ENCODE measurements at regions not wholly inside any gene's neighbourhood (a gene's known extent, or its start where the extent isn't known, plus 50 kb on each side); places are given as distances from the start of the nearest gene placed in this dataset.
"Not testable (repeated sequence)": the region's sequence is repeated elsewhere in the genome, so short reads cannot be mapped to it uniquely, and the experiment has no call there.

- intact Hi-C loops (cut with micrococcal nuclease), result no loop called here
Measured at GRCh38 chr5:14054965-14055963, 87.9 kb upstream of the TRIO start.

- intact Hi-C loops (cut with micrococcal nuclease), result no loop called here
Measured at GRCh38 chr5:14054111-14054854, 88.9 kb upstream of the TRIO start.

GRCh38 chr5:14050821-14051220, 92.3 kb upstream of the TRIO start:
- intact Hi-C loops (cut with micrococcal nuclease), result no loop called here

DNA sequence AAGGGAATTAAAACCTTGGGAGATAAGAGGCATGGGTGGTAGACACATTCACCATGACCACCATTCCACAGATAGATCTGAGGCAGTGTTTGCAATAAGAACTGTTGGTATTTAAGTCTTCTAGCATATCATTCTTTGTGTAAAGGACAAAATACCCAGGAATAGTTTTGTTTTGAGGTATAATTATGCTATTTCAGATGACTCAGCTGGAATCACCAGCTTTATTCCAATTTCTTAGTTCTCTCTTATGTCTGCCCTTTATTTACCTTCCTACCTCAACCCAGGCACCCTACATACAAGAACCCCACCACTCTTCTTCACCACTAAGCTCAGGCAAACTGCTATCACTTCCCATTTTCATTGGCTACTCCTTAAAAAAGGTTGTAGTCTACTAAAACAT, 94.7 kb upstream of the TRIO start:
- intact Hi-C loops (cut with micrococcal nuclease), result no loop called here

DNA sequence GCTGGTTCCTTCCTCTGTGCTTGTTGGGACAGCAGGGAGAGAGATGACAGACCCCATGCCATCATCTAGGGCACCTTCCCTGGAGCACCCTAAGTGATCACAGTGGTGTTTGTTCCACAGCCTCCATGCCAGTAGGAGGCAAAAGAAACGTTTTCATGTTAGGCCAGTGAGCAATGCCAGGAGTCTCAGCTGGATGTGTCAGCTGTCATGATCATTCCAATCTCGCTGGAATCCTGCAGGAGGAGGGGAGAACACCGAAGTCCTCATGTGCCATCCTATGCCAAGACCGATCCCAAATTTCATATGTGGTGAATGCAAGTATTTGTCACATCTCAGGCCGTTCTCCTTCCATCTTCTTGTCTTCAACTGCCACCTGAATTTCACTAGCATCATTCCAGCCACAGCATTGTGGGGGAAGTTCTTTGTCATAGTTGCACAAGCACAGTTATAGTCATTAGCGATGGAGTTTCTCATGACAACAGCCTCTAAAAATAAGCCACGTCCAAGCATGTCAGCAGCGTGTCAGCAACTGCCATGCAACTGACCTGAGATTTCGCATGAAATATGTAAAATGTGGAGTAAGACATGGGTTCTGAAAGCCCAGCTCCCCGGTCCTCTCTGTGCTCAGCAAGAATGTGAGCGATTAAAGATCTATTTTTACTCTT, 97.2 kb upstream of the DNAH5 start:
- intact Hi-C loops (cut with micrococcal nuclease), result no loop called here

DNA sequence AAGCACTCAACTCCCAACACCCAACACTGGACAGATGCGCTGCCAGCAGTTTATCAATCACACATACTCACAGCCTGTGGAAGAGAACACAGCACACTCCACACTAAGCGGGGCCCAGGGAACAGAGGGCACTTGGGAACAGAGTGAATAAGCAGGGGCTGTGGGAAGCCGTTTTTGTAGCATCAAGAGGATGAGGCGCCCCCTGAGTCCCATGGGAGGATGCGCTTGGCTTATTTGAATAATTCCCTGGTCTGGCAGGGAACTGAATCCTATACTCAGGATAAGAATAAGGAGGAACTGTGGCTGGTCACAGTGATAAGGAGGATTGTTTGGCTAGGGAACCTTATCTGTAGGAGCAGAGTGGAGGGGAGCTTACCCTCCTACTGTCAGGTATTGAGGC, 96.1 kb upstream of the DNAH5 start:
- intact Hi-C loops (cut with micrococcal nuclease), result no loop called here

DNA sequence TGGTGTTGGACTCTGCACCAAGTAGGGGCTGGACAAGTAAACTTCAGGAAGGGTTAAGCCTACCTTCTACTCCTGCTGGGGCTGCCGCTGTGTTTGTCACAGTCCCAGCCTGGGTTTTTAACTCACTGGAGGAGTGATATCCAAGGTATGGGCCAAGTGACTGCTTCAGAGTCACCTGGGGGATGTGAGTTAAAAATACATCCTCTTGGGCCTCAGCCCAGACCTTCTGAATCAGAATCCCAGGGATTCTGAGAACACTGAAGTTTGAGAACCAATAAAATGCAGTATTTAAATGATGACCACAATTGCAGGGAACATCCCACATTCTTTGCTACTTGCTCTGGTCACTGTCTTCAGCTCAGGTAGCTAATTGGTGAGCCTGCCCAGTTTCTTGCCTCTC, 95.1 kb upstream of the DNAH5 start:
- intact Hi-C loops (cut with micrococcal nuclease), result no loop called here

- intact Hi-C loops (cut with micrococcal nuclease), result no loop called here
Measured at GRCh38 chr5:14039063-14039462, 94.6 kb upstream of the DNAH5 start.

GRCh38 chr5:14038341-14038959, 94.0 kb upstream of the DNAH5 start:
- intact Hi-C loops (cut with micrococcal nuclease), result no loop called here

DNA sequence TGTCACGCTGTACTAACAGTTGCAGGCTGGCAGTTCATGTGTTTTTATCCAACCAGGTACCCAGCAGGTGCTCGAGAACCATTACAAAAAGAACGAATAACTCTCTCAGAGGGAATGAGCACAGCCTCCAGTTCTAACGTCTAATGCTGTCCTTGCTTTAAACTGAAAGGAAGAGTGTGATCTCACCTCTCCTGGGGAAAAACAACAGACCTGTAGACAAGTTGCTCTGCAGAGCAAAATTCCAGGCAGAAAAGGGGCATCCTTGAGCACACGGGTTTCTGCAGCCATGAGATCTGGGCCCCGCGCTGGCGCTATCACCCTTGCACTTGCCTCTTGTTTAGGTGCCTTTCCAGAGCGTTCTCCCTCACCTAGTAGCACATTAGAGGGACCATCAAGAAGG, 92.5 kb upstream of the DNAH5 start:
- intact Hi-C loops (cut with micrococcal nuclease), result no loop called here

GRCh38 chr5:14036514-14036913, 92.0 kb upstream of the DNAH5 start:
- intact Hi-C loops (cut with micrococcal nuclease), result no loop called here

GRCh38 chr5:14035859-14036503, 91.5 kb upstream of the DNAH5 start:
- intact Hi-C loops (cut with micrococcal nuclease), result no loop called here

- intact Hi-C loops (cut with micrococcal nuclease), result no loop called here
Measured at GRCh38 chr5:14034963-14035362, 90.5 kb upstream of the DNAH5 start.

DNA sequence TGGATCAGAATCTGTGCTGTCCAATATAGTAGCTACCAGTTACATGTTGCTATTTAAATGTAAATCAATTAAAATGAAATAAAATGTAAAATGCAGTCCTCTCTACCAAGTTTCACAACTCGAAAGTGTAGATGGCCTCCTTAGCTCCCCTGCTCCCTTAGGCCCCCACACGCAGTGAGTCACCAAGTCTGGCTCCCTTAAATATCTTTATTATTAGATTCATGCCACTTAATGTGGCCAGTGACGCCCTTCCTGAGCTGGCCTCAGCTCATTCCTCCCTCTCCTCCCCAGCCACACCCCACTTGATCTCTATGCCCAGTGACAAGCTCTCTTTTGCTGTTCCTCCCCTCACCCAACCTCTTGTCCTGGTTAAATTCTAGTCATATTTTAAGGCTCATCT, 88.4 kb upstream of the DNAH5 start:
- intact Hi-C loops (cut with micrococcal nuclease), result no loop called here

DNA sequence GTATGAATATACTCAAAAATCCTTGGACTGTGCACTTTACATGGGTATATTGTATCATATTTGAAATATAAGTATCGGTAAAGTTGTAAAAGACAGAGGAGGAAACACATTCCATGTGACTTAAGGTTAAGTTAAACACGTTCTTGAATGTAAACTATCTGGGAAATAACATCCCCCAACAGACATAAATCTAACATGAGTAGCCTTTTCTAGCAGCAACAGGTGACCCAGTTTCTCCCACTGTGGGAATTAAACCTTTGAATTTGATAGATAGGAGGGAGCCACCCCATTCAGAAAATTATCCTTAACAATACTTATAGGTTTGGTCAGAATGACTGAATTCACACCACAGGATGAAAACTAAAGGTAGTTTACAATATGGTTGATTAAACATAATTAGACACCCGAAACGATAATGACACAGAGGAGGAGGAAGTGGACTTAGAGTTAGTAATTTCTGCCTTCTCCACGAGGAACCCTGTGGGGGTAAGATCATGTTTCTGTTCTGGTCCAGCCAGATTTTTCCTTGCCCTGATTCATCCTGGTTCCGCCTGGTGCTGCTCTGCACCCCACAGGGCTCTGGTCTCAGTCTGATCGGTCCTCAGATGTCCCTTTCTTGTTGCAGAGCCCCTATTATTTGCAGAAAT, 84.6 kb upstream of the DNAH5 start:
- intact Hi-C loops (cut with micrococcal nuclease), result no loop called here

GRCh38 chr5:14028188-14028587, 83.7 kb upstream of the DNAH5 start:
- intact Hi-C loops (cut with micrococcal nuclease), result no loop called here

GRCh38 chr5:14025569-14026286, 81.2 kb upstream of the DNAH5 start:
- intact Hi-C loops (cut with micrococcal nuclease), result no loop called here

DNA sequence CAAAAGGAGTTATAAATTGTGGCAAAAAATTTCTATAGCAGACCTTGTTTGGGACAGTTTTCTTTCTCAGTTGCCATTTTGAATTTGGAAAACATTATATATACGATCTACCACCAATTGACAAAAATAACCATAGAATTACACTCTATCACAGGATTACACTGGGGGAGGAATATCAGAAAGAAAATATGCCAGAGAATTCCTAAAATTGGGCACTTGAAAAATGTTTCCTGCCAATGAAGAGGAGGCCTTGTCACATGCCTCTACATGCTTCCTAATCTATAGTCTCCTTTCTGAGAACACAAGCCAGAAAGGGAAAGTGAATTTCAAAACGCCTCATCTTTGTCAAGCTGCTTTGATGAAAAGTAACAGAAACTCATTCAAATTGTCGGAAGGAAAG, 78.5 kb upstream of the DNAH5 start:
- intact Hi-C loops (cut with micrococcal nuclease), result no loop called here

DNA sequence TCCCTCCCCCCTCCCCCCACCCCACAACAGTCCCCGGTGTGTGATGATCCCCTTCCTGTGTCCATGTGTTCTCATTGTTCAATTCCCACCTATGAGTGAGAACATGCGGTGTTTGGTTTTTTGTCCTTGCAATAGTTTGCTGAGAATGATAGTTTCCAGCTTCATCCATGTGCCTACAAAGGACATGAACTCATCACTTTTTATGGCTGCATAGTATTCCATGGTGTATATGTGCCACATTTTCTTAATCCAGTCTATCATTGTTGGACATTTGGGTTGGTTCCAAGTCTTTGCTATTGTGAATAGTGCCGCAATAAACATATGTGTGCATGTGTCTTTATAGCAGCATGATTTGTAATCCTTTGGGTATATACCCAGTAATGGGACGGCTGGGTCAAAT, 76.5 kb upstream of the DNAH5 start:
- intact Hi-C loops (cut with micrococcal nuclease), result not testable (repeated sequence)
